Psoas muscle (tissue), 7 donors: ENCODE measurements at regions not wholly inside any gene's neighbourhood (a gene's known extent, or its start where the extent isn't known, plus 50 kb on each side); places are given as distances from the start of the nearest gene placed in this dataset.

Source experiments
- ATAC-seq, 4 donors: fragments of 200-7000 bp; cut with Tn5 transposase; one replicate each; pipeline ENCODE4 v1.9.1; 2020; ENCODE audit warnings: moderate library complexity in 3 of 4, mild to moderate bottlenecking in 2 of 4
- DNase-seq, 2 donors: peaks; one replicate each; pipeline ENCODE4 v3.0.0-alpha.2; 2020
- H3K27ac ChIP-seq: fragments of 200-600 bp; one replicate; pipeline ENCODE4 v1.8.0; 2022
- H3K27me3 ChIP-seq, 3 donors: fragments of 200-600 bp in 1 of 3; one replicate each; pipeline versions ENCODE4 v1.6.1 to v1.8.0; 2013 to 2022; ENCODE audit warnings: low read length in 2 of 3, mild to moderate bottlenecking in 2 of 3, moderate library complexity in 1 of 3; ENCODE audit not compliant: insufficient read depth in 3 of 3
- H3K36me3 ChIP-seq, 2 donors: fragments of 200-600 bp in 1 of 2; one replicate each; pipeline versions ENCODE4 v1.6.1 to v1.8.0; 2013 to 2022; ENCODE audit warnings: low read depth in 1 of 2, mild to moderate bottlenecking in 1 of 2, moderate library complexity in 1 of 2; ENCODE audit not compliant: insufficient read depth in 1 of 2
- H3K4me1 ChIP-seq: fragments of 200-600 bp; one replicate; pipeline ENCODE4 v1.8.0; 2022
- H3K4me3 ChIP-seq: fragments of 200-600 bp; one replicate; pipeline ENCODE4 v1.8.0; 2022; ENCODE audit warnings: mild to moderate bottlenecking
- H3K9me3 ChIP-seq: fragments of 200-600 bp; one replicate; pipeline ENCODE4 v1.8.0; 2022
- WGBS, 3 donors: extraction: QIAGEN DNeasy Blood & Tissue Kit; methylation state at CpG; one replicate each; pipeline versions ENCODE4 v1.1.6 to v1.1.7; 2013; 5-methylcytosine and 5-hydroxymethylcytosine counted together
- intact Hi-C, 2 donors: fragments of 100-400 bp; cut with DNase I; formaldehyde crosslinking; loops; one replicate each; pipeline versions ENCODE4 v1.11.0 to v1.14.2; 2022
- TF ChIP-seq, protein P1 (sequence below): fragments of 200-600 bp; IDR thresholded peaks from one replicate; pipeline ENCODE4 v1.8.0; 2022; ENCODE audit warnings: antibody characterized with exemption
- donor health status: healthy with polysubstance abuse.
- donor health status: DM: no; HTN: no; CAD: no; lungs with moderate emphysema.
- donor health status: Bipolar disorder and iron deficiency.
- donor health status: healthy.
- donor health status: DM: yes; HTN: yes; CAD: no.
- donor health status: DM: no; HTN: no; CAD: no.
- donor health status: DM: yes; HTN: yes; CAD: no.

DNA sequence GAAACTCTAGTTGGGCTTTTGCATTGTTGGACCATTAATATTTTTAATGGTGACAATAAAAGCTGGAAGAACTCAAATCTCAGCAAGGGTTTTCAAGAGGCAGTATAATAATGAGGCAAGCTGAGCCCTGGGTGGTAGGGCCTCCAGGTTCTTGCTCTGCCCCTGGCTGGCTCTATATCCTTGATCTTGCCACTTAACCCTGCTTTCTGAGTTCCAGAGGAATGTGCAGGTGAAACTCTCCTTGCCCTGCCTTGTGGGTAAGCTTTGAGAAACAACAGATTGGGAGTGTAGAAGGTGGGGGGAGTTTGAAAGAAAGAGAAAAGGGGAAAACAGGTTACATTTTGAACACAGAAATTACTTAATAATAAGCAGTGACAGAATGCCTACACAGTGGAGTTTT, 103.3 kb upstream of the MAP4K3 start:
- ATAC-seq: no peak
- intact Hi-C loops: no loop called here
- no peaks in the 10 kb centered on the region for H3K36me3 ChIP-seq
- no peaks in the 10 kb centered on the region for H3K27me3 ChIP-seq
- H3K4me3 ChIP-seq: no peak overlapping the region
- no peaks in the 10 kb centered on the region for H3K9me3 ChIP-seq
- no peak for DNase-seq
- no peaks in the 10 kb centered on the region for H3K4me1 ChIP-seq
- TF ChIP-seq, protein P1, sequence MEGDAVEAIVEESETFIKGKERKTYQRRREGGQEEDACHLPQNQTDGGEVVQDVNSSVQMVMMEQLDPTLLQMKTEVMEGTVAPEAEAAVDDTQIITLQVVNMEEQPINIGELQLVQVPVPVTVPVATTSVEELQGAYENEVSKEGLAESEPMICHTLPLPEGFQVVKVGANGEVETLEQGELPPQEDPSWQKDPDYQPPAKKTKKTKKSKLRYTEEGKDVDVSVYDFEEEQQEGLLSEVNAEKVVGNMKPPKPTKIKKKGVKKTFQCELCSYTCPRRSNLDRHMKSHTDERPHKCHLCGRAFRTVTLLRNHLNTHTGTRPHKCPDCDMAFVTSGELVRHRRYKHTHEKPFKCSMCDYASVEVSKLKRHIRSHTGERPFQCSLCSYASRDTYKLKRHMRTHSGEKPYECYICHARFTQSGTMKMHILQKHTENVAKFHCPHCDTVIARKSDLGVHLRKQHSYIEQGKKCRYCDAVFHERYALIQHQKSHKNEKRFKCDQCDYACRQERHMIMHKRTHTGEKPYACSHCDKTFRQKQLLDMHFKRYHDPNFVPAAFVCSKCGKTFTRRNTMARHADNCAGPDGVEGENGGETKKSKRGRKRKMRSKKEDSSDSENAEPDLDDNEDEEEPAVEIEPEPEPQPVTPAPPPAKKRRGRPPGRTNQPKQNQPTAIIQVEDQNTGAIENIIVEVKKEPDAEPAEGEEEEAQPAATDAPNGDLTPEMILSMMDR: no peak
- H3K27ac ChIP-seq: peak overlapping the region; percentile 43

DNA sequence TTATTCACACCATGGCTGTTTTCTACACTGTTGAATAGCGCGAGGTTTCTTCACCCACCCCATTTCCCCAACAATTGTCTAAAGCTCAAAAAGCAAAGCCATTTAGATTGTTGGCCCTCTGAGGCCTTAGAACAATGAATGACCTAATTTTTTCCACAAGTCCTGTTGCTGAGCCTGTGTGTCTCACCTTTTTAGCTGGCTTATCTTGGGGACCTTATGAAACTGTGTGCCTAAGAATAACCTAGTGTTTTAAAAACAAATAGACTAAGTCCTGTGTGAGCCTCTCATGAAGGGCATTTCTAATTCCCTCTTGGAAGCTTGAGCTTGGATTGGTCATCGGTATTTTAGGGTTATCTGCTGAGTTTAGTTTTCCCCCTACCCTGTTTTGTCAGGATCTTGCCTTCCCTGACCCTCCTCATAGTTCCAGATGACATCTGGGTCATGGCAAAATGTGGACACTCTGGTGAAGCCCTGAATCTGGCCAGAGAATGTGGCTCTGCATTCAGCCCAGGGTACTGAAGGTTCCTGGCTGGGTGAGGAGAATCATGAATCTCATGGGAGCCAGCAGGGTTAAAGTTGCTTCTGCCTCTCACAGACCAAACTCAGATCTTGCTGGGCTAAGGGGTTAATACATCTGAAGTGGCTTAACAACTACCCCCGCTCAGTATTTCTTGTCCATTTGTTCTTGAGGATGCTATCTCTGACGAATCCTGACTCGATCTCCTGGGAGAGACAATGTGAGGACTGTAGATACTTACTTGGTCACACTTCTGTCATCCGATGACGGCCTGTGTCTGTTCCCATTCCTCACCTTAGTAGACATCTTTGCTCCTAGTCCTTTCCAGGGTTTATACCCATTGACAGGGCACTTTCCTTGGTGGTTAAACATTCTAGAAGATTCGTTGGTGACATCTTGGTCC, 104.2 kb upstream of the MAP4K3 start:
- no peak for DNase-seq
- Histone ChIP-seq H3K4me3 (no peak overlapping the region), H3K9me3 (no peaks in the 10 kb centered on the region), H3K27ac (peak overlapping the region; percentile 43), H3K4me1 (no peaks in the 10 kb centered on the region), H3K27me3 (no peaks in the 10 kb centered on the region), H3K36me3 (no peaks in the 10 kb centered on the region)
- ATAC-seq: peak; percentile 39 to 89 (median 74)
- intact Hi-C loops: no loop called here
- TF ChIP-seq, protein P1: no peak
- WGBS, 3 donors: 75 to 81% (median 79%) methylated on average over 9 of the region's 9 CpGs

DNA sequence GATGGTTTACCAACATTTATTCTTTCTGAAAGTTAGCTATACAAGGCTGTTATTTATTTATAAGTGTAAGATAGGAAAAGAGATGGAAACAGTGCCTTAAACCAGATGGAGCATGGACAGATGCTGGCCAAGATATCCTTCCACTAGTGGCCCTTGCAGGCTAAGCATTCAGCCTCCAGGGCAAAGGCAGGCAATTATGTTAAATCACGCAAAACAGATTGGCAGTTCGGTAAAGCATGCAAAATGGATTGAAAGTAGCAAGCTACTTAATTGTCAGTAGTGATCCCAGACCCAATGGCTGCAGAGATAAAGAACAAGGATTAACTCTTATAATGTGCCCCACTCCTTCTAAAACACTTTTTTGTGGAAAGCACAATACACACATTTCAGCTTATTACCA, 105.4 kb upstream of the MAP4K3 start:
- no peaks in the 10 kb centered on the region for H3K9me3 ChIP-seq
- H3K27me3 ChIP-seq: no peaks in the 10 kb centered on the region
- intact Hi-C loops: no loop called here
- ATAC-seq (no peak), DNase-seq (no peak)
- H3K4me3 ChIP-seq: no peak overlapping the region
- TF ChIP-seq, protein P1: no peak
- H3K36me3 ChIP-seq: no peaks in the 10 kb centered on the region
- no peak overlapping the region for H3K27ac ChIP-seq
- H3K4me1 ChIP-seq: no peaks in the 10 kb centered on the region
- 77 to 89% (median 88%) methylated on average over 2 of the region's 2 CpGs for WGBS, 3 donors

DNA sequence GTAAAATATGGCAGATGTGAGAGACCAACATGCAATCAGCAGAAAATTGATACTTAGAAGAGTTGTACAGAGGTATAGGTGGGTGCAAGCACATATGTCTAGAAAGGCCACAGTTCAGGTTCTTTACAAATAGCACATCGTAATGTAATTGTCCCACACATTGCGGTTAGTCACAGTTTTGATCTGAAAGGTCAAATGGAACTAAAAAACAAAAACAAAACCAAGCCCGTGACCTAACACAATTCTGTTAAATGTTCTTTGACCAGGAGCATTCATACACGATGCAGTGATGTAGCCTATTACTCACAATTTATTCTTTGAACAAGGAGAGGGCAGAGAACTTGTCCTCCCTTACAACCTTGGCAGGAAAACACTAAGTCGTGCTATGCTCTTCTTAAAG, 108.9 kb upstream of the MAP4K3 start:
- intact Hi-C loops: no loop called here
- WGBS, 3 donors: 71 to 77% (median 75%) methylated on average over 5 of the region's 5 CpGs
- no peak overlapping the region for H3K27ac ChIP-seq

More for the DNA sequence above, 108.9 kb upstream of the MAP4K3 start:
- DNase-seq (no peak), ATAC-seq (no peak)
- Histone ChIP-seq H3K9me3 (no peaks in the 10 kb centered on the region), H3K36me3 (no peaks in the 10 kb centered on the region), H3K4me3 (no peak overlapping the region), H3K27me3 (no peaks in the 10 kb centered on the region), H3K4me1 (no peaks in the 10 kb centered on the region)
- TF ChIP-seq, protein P1: no peak
